BE2C (cell line): ENCODE measurements at regions not wholly inside any gene's neighbourhood (a gene's known extent, or its start where the extent isn't known, plus 50 kb on each side); places are given as distances from the start of the nearest gene placed in this dataset.
A peak's percentile ranks its signal among the peaks of the same experiment; 100 is the strongest.
"Not testable (repeated sequence)": the region's sequence is repeated elsewhere in the genome, so short reads cannot be mapped to it uniquely, and the experiment has no call there.

Experiments used
- DNase-seq: peaks from one replicate; pipeline ENCODE4 v3.0.0-alpha.2; 2020
- H3K27me3 ChIP-seq: fragments of 250-450 bp; sonication (Bioruptor Pico); 2 replicates; pipeline ENCODE4 v1.5.1; 2020; ENCODE audit warnings: mild to moderate bottlenecking
- H3K36me3 ChIP-seq: fragments of 250-450 bp; sonication (Bioruptor Pico); 2 replicates; pipeline ENCODE4 v1.5.1; 2020; ENCODE audit warnings: mild to moderate bottlenecking
- H3K4me1 ChIP-seq: fragments of 250-450 bp; sonication (Bioruptor Pico); 2 replicates; pipeline ENCODE4 v1.5.1; 2020
- H3K4me3 ChIP-seq: 2 replicates; pipeline ENCODE4 v1.5.1; 2011; ENCODE audit warnings: low read depth, low read length
- H3K9me3 ChIP-seq: fragments of 250-450 bp; sonication (Bioruptor Pico); 2 replicates; pipeline ENCODE4 v1.5.1; 2020
- CTCF ChIP-seq: IDR thresholded peaks from 2 replicates; pipeline ENCODE4 v1.5.1; 2012; ENCODE audit warnings: mild to moderate bottlenecking, low read depth, low read length

DNA sequence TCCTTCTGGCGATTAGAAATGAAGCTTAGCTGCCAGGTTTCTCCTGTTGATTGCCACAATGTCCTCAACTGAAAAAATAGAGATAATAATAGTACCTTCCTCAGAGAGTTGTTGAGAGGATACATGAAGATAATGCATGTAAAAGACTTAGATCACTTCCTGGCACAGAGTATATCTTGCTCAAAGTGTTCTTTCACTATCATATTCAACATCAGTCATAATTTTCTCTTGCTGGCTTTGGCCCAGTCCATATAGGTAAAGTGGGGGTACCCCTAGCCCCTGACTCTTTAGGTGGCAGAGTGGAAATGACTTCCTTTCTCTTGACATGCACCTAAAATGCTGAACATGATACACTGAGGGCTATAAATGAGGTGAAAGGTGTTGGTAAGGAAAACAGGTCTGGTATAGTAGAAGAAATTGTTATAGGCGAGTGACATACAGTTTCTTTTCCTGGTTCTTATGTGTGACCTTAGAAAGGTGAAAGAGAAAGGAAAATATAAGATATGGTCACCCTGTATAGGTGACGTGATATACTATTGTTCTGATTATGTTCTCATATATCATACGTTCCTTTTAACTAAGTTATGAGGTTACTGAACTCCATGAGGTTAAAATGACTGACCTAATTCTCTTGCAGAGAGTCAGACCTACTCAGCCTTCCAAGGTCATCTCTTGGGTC is 209.9 kb upstream of the DEPDC1 start:
- DNase-seq, result no peak
- Histone ChIP-seq H3K9me3 (no peaks in the 10 kb centered on the region), H3K27me3 (no peaks in the 10 kb centered on the region), H3K36me3 (no peaks in the 10 kb centered on the region), H3K4me1 (no peaks in the 10 kb centered on the region), H3K4me3 (no peak overlapping the region)
- no peak for TF ChIP-seq CTCF

- no peaks in the 10 kb centered on the region for H3K36me3 ChIP-seq
- no peak for TF ChIP-seq CTCF
- no peaks in the 10 kb centered on the region for H3K9me3 ChIP-seq
- no peaks in the 10 kb centered on the region for H3K27me3 ChIP-seq
- no peaks in the 10 kb centered on the region for H3K4me1 ChIP-seq
- no peak overlapping the region for H3K4me3 ChIP-seq
- DNase-seq, result no peak
Measured at GRCh38 chr1:68717330-68717729, 220.4 kb upstream of the DEPDC1 start.

DNA sequence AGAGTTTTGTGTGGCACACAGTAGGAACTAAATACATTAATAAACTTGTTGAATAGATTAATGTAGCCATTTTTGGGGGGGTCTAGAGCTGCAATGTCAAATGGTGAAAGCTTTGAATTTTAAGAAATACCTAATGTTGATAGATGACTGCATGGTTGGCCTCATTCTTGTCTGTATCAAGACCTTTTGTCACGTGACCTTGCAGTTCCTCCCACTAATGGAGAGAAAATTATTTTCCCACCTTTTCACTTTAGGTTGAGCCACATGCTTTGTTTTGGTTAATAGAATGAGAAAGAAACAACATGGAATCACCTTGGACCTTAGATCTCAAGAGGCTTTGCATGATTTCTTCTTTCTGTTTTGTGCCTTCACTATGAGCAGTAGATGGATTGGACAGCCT is 223.6 kb upstream of the DEPDC1 start:
- DNase-seq, result no peak
- Histone ChIP-seq H3K36me3 (no peaks in the 10 kb centered on the region), H3K4me1 (peaks cover 3% of the 10 kb centered on the region; the same call in 1 of the 2 replicates), H3K9me3 (no peaks in the 10 kb centered on the region), H3K27me3 (no peaks in the 10 kb centered on the region), H3K4me3 (no peak overlapping the region)
- no peak for TF ChIP-seq CTCF

DNA sequence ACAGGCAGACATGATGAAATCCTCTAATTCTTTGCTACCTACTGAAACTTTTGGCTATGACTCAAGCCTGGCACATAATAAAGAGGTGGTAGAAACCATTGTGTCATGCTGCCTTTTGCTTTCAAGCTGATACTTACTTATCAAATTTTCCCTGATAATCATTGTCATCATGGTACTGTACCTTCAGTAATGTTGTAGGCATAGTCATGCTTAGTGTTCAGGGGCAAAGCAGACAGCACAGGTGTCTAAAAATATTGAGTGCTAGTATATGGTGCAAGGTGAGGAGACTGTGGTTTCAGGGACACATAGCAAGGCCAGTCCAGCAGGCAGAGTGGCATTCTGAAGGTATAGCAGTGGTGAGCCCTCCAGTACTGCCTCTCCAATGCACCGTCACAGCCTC is 226.9 kb upstream of the DEPDC1 start:
- H3K27me3 ChIP-seq, result no peaks in the 10 kb centered on the region
- H3K4me1 ChIP-seq, result peaks cover 3% of the 10 kb centered on the region; the same call in 1 of the 2 replicates
- TF ChIP-seq CTCF, result no peak

DNA sequence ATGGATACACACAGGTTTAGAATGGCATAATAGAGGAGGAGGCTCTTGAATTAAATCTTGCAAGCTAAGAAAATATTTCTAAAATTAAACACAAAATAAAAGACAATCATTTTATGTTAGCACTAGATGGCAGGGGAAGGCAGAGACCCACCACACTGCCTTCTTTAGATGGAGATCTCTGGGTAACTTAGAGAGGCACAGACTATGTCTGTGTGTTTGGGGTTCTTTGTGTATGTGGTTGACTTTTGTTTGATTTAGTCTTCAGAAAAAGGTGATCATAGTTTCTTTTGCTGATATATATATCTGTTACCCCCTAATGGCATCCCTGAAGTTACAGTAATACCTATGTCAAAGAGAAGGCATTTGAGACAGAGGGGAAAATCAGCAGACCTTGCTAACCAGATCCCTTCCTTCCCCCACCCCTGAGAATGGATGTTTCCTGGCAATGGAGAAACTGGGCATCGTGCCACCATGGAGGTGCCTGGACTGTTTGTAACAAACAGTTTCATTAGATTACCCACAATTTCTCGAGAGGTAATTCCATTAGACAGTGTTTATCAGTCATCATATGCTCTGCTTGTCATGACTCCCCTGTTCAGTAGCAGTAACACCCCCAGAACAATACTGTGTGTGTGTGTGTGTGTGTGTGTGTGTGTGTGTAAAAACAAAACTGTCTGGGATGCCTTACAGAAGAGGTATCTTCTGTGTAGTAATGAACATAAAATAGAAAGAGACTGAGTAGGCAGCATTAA is 228.3 kb upstream of the DEPDC1 start:
- H3K9me3 ChIP-seq, result no peaks in the 10 kb centered on the region
- H3K4me1 ChIP-seq, result peaks cover 3% of the 10 kb centered on the region; the same call in 1 of the 2 replicates
- TF ChIP-seq CTCF, result no peak
- no peak overlapping the region for H3K4me3 ChIP-seq
- no peaks in the 10 kb centered on the region for H3K36me3 ChIP-seq
- DNase-seq, result peak; percentile 84
- no peaks in the 10 kb centered on the region for H3K27me3 ChIP-seq

More for the DNA sequence above, 226.9 kb upstream of the DEPDC1 start:
- H3K36me3 ChIP-seq, result no peaks in the 10 kb centered on the region
- DNase-seq, result no peak
- H3K9me3 ChIP-seq, result no peaks in the 10 kb centered on the region
- no peak overlapping the region for H3K4me3 ChIP-seq

GRCh38 chr1:68739486-68739885 is 242.6 kb upstream of the DEPDC1 start:
- H3K4me3 ChIP-seq, H3K4me1 ChIP-seq, H3K36me3 ChIP-seq, H3K27me3 ChIP-seq, DNase-seq, H3K9me3 ChIP-seq: not testable (repeated sequence)
